DMS114 treated with DMSO at 0.1 percent for 48 hours (cell line): ENCODE measurements at regions not wholly inside any gene's neighbourhood (a gene's known extent, or its start where the extent isn't known, plus 50 kb on each side); places are given as distances from the start of the nearest gene placed in this dataset.

Experiments
- DNase-seq: peaks from one replicate; lab custom pipeline; 2025; ENCODE audit not compliant: unreplicated experiment; lab: John Stamatoyannopoulos, UW

- no peak for DNase-seq
These were observed 315.8 kb upstream of the SATB1 start for GRCh38 chr3:18740631-18741583.

- DNase-seq = no peak
These were observed 313.9 kb upstream of the SATB1 start for GRCh38 chr3:18739099-18739433.

DNA sequence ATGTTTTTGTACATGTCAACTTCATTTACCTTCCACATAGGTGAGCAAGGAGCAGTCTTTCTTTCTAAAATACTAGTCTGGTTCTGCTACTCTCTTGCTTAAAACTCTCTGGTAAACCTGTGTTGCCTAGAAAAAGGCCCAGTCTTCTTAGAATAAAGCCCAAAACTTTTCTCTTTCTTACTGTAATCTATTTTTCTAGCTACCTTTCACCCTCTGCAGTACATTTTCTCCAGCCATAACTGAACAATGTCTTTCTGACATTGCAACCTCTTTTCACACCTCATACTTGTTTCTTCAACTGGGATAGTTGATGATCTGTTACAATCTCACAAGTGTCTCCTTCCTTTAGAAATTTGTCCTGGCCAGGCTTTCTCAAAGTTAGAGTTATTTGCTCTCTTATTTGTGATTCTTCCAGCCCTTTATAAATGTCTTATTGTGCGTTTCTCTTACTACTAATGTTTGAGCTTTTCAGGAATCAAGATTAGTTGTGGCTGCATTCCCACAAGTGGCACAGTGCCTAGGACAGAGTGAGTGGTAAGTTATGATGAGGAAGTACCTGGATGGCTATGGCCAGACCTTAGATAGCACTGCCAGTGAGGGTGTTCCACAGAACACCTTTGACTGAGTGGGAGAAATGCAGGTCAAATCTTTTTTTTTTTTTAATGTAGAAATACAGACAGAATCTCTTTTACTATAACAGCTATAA, 313.4 kb upstream of the SATB1 start:
- no peak for DNase-seq

GRCh38 chr3:18735005-18735404, 309.9 kb upstream of the SATB1 start:
- no peak for DNase-seq

GRCh38 chr3:18734309-18734708, 309.2 kb upstream of the SATB1 start:
- DNase-seq = no peak

GRCh38 chr3:18732474-18732873, 307.3 kb upstream of the SATB1 start:
- DNase-seq = no peak

GRCh38 chr3:18730491-18730890, 305.4 kb upstream of the SATB1 start:
- DNase-seq = no peak

GRCh38 chr3:18729671-18730070, 304.5 kb upstream of the SATB1 start:
- DNase-seq = no peak

- DNase-seq = no peak
These were observed 300.7 kb upstream of the SATB1 start for GRCh38 chr3:18725668-18726407.

- DNase-seq = no peak
These were observed 299.3 kb upstream of the SATB1 start for GRCh38 chr3:18724456-18724855.

- no peak for DNase-seq
These were observed 298.2 kb upstream of the SATB1 start for GRCh38 chr3:18723206-18723810.

DNA sequence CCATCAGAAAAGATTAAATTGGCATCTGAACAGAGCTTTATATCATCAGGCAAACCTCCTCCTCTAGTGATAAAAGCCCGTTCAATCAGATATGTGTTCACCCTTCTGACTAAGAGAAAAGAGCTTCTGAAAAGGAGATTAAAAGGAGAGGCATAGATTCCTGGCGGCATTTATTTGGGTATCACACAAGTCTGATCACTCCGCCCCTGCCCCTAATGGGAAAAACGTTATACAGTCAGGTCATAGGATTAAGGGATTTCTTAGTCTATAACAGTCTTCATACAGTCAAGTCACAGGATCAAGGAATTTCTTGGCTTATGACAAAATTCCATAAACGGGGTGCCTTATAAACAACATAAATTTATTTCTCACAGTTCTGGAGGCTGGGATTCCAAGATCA, 295.4 kb upstream of the SATB1 start:
- DNase-seq = no peak

GRCh38 chr3:18717598-18717997, 292.5 kb upstream of the SATB1 start:
- DNase-seq = no peak

GRCh38 chr3:18716821-18717220, 291.7 kb upstream of the SATB1 start:
- DNase-seq = no peak

GRCh38 chr3:18716101-18716500, 291.0 kb upstream of the SATB1 start:
- no peak for DNase-seq

- no peak for DNase-seq
These were observed 290.1 kb upstream of the SATB1 start for GRCh38 chr3:18715208-18715607.

- no peak for DNase-seq
These were observed 288.4 kb upstream of the SATB1 start for GRCh38 chr3:18713577-18713951.

DNA sequence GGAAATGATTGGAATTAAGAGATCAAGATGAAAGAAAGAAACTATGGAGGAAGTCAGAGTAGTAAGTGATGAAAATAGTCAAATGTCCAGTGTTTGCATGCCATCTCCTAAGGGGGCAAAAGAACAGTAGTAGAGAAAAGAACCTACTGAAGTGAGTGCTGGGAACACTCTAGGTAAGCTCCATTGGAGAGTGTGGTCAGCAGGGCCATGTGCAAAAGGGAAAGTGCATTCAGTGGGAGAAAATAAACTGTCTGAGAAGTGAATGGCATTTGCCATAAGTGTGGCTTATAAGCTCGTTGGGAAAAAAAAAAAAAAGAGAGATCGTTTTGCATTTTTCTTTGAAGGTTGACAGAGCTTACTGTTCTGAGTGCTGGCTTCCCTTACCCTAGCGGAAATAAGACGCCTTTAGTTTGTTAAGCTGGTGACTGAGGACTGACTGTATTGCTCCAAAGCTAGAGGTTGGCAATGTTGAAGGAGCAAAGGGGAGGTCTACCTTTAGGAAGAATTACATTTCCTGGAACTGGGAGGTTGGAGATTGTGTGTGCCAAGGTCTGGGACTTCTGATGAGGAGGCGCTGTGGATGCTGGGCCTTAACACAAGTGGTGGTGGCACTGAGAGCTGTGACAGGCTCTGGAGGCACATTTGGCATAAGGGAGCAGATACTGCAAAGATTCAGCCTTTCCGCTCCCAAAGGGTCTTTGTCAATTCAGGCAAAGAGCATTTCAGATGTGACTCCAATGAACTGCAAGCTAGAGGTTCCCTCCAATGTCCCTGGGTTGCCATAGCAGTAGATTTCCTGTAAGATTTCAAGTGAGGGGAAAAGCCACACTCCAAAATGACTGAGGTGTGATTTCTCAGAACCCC, 287.8 kb upstream of the SATB1 start:
- no peak for DNase-seq

GRCh38 chr3:18704326-18704725, 279.2 kb upstream of the SATB1 start:
- DNase-seq = no peak

DNA sequence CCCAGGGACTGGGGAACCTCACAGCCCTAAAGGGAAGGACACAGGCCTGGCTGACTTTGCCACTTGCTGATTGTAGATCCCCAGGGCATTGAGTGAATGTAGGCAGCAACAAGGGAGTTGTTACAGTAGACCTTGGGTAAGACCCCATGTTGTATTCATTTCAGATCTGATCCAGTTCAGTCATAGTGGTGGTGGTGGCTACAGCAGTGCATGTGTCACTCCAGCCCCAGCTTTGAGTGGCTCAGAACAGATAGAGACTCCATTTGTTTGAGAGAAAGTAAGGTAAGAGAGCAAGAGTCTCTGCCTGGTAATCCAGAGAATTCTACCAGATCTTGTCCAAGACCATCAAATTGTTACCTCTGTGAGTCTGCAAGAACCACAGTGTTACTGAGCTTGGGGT, 278.7 kb upstream of the SATB1 start:
- DNase-seq = no peak
